HFFc6 (cell line): ENCODE measurements at regions not wholly inside any gene's neighbourhood (a gene's known extent, or its start where the extent isn't known, plus 50 kb on each side); places are given as distances from the start of the nearest gene placed in this dataset.
"Not testable (repeated sequence)": the region's sequence is repeated elsewhere in the genome, so short reads cannot be mapped to it uniquely, and the experiment has no call there.

Experiments used
- DNase-seq: peaks from one replicate; pipeline ENCODE4 v3.0.0-alpha.2; 2018
- H3K27ac Mint-ChIP-seq: 2 replicates; pipeline ENCODE4 v1.8.0; 2020; ENCODE audit warnings: mild to moderate bottlenecking, mixed read lengths
- H3K27me3 Mint-ChIP-seq: 2 replicates; pipeline ENCODE4 v1.8.0; 2021; ENCODE audit warnings: mild to moderate bottlenecking, moderate library complexity, mixed read lengths; ENCODE audit not compliant: insufficient read depth
- H3K36me3 Mint-ChIP-seq: 2 replicates; pipeline ENCODE4 v1.8.0; 2021; ENCODE audit warnings: low read depth, mixed read lengths
- H3K4me1 Mint-ChIP-seq: 2 replicates; pipeline ENCODE4 v1.8.0; 2020; ENCODE audit warnings: low read depth, mixed read lengths
- H3K4me3 Mint-ChIP-seq: 2 replicates; pipeline ENCODE4 v1.8.0; 2020; ENCODE audit warnings: mild to moderate bottlenecking, moderate library complexity, mixed read lengths
- H3K9me3 Mint-ChIP-seq: 2 replicates; pipeline ENCODE4 v1.8.0; 2020; ENCODE audit warnings: mild to moderate bottlenecking, mixed read lengths
- CTCF ChIP-seq: fragments of 200-600 bp; sonication (generic); IDR thresholded peaks from 2 replicates; pipeline ENCODE4 v1.5.0; 2021; ENCODE audit warnings: antibody characterized with exemption, mild to moderate bottlenecking

GRCh38 chr4:158038718-158039117 lies 134.1 kb downstream of the GASK1B start:
- no peak overlapping the region for H3K27ac Mint-ChIP-seq
- H3K4me1 Mint-ChIP-seq: peaks cover 24% of the 10 kb centered on the region

GRCh38 chr4:158036998-158037397 lies 135.8 kb downstream of the GASK1B start:
- peaks cover 3% of the 10 kb centered on the region; the same call in 1 of the 2 replicates for H3K27me3 Mint-ChIP-seq
- H3K4me1 Mint-ChIP-seq: peaks cover 18% of the 10 kb centered on the region
- H3K9me3 Mint-ChIP-seq: peaks cover 6% of the 10 kb centered on the region; the same call in 1 of the 2 replicates
- no peak overlapping the region for H3K27ac Mint-ChIP-seq
- DNase-seq: no peak
- no peak overlapping the region for H3K4me3 Mint-ChIP-seq
- TF ChIP-seq CTCF: no peak
- no peaks in the 10 kb centered on the region; the same call in 1 of the 2 replicates for H3K36me3 Mint-ChIP-seq

More at GRCh38 chr4:158038718-158039117, 134.1 kb downstream of the GASK1B start:
- peaks cover 6% of the 10 kb centered on the region; the same call in 1 of the 2 replicates for H3K9me3 Mint-ChIP-seq
- TF ChIP-seq CTCF: no peak
- peaks cover 3% of the 10 kb centered on the region; the same call in 1 of the 2 replicates for H3K27me3 Mint-ChIP-seq
- DNase-seq: no peak
- no peaks in the 10 kb centered on the region; the same call in 1 of the 2 replicates for H3K36me3 Mint-ChIP-seq
- H3K4me3 Mint-ChIP-seq: no peak overlapping the region

GRCh38 chr4:158035662-158036195 lies 137.1 kb downstream of the GASK1B start:
- Mint-ChIP-seq H3K4me3 (no peak overlapping the region), H3K27ac (no peak overlapping the region), H3K4me1 (peaks cover 10% of the 10 kb centered on the region), H3K27me3 (no peaks in the 10 kb centered on the region), H3K36me3 (no peaks in the 10 kb centered on the region; the same call in 1 of the 2 replicates), H3K9me3 (peaks cover 6% of the 10 kb centered on the region; the same call in 1 of the 2 replicates)
- DNase-seq: no peak
- no peak for TF ChIP-seq CTCF

- DNase-seq: no peak
- Mint-ChIP-seq H3K36me3 (peaks cover 7% of the 10 kb centered on the region), H3K9me3 (peaks cover 7% of the 10 kb centered on the region), H3K4me3 (no peak overlapping the region), H3K4me1 (peaks cover 10% of the 10 kb centered on the region), H3K27ac (no peak overlapping the region), H3K27me3 (no peaks in the 10 kb centered on the region; the same call in 1 of the 2 replicates)
- no peak for TF ChIP-seq CTCF
Observed at GRCh38 chr4:158033416-158034120, 139.3 kb downstream of the GASK1B start.

- no peak for DNase-seq
- TF ChIP-seq CTCF: no peak
- H3K4me1 Mint-ChIP-seq: peaks cover 10% of the 10 kb centered on the region
- H3K36me3 Mint-ChIP-seq: peaks cover 12% of the 10 kb centered on the region
- H3K9me3 Mint-ChIP-seq: peaks cover 10% of the 10 kb centered on the region
- no peak overlapping the region for H3K27ac Mint-ChIP-seq
- no peaks in the 10 kb centered on the region; the same call in 1 of the 2 replicates for H3K27me3 Mint-ChIP-seq
- no peak overlapping the region for H3K4me3 Mint-ChIP-seq
Observed at GRCh38 chr4:158032733-158033415, 140.0 kb downstream of the GASK1B start.

GRCh38 chr4:158028381-158028780 lies 144.4 kb downstream of the GASK1B start:
- H3K4me1 Mint-ChIP-seq: peaks cover 21% of the 10 kb centered on the region
- H3K36me3 Mint-ChIP-seq: peaks cover 12% of the 10 kb centered on the region
- not testable (repeated sequence) for H3K27me3 Mint-ChIP-seq, H3K4me3 Mint-ChIP-seq, H3K27ac Mint-ChIP-seq, DNase-seq
- H3K9me3 Mint-ChIP-seq: peaks cover 12% of the 10 kb centered on the region
